ENCODE measurements at regions not wholly inside any gene's neighbourhood (a gene's known extent, or its start where the extent isn't known, plus 50 kb on each side); places are given as distances from the start of the nearest gene placed in this dataset.

- H3K27ac ChIP-seq = no peak overlapping the region
- no peak for TF ChIP-seq EP300 (IDR thresholded peaks at IDR 0.05)
- TF ChIP-seq POLR2A (IDR thresholded peaks at IDR 0.05) = no peak
- TF ChIP-seq, protein P1, sequence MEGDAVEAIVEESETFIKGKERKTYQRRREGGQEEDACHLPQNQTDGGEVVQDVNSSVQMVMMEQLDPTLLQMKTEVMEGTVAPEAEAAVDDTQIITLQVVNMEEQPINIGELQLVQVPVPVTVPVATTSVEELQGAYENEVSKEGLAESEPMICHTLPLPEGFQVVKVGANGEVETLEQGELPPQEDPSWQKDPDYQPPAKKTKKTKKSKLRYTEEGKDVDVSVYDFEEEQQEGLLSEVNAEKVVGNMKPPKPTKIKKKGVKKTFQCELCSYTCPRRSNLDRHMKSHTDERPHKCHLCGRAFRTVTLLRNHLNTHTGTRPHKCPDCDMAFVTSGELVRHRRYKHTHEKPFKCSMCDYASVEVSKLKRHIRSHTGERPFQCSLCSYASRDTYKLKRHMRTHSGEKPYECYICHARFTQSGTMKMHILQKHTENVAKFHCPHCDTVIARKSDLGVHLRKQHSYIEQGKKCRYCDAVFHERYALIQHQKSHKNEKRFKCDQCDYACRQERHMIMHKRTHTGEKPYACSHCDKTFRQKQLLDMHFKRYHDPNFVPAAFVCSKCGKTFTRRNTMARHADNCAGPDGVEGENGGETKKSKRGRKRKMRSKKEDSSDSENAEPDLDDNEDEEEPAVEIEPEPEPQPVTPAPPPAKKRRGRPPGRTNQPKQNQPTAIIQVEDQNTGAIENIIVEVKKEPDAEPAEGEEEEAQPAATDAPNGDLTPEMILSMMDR (IDR thresholded peaks at IDR 0.05) = no peak
- WGBS, 2 donors = 93 to 95% methylated on average over 2 of the region's 2 CpGs
- H3K4me1 ChIP-seq = no peaks in the 10 kb centered on the region
- H3K9me3 ChIP-seq = peaks cover 0 to 2% (median 0%) of the 10 kb centered on the region in 4 donors
- no peak overlapping the region for H3K4me3 ChIP-seq
- H3K36me3 ChIP-seq = no peaks in the 10 kb centered on the region
- no peak for DNase-seq (ENCODE audit: low spot score in 2 of 2)
- H3K27me3 ChIP-seq = no peaks in the 10 kb centered on the region
Observed at GRCh38 chr1:59238993-59239392, 57.9 kb upstream of the FGGY start.

- DNase-seq (ENCODE audit: low spot score in 2 of 2) = no peak
- Histone ChIP-seq H3K36me3 (no peaks in the 10 kb centered on the region), H3K9me3 (peaks cover 0 to 12% (median 0%) of the 10 kb centered on the region in 4 donors), H3K27ac (no peak overlapping the region), H3K27me3 (no peaks in the 10 kb centered on the region), H3K4me1 (no peaks in the 10 kb centered on the region), H3K4me3 (no peak overlapping the region)
- 78 to 85% methylated on average over 2 of the region's 2 CpGs for WGBS, 2 donors
- TF ChIP-seq POLR2A (IDR thresholded peaks at IDR 0.05) = no peak
- TF ChIP-seq, protein P1 (IDR thresholded peaks at IDR 0.05) = no peak
- TF ChIP-seq EP300 (IDR thresholded peaks at IDR 0.05) = no peak
Observed at GRCh38 chr1:59241909-59242308, 55.0 kb upstream of the FGGY start.

- 58 to 62% methylated on average over 2 of the region's 2 CpGs for WGBS, 2 donors
- no peaks in the 10 kb centered on the region for H3K27me3 ChIP-seq
- H3K36me3 ChIP-seq = no peaks in the 10 kb centered on the region
- TF ChIP-seq POLR2A (IDR thresholded peaks at IDR 0.05) (no peak), EP300 (IDR thresholded peaks at IDR 0.05) (no peak)
- TF ChIP-seq, protein P1 (IDR thresholded peaks at IDR 0.05) = no peak
- H3K4me1 ChIP-seq = no peaks in the 10 kb centered on the region
- DNase-seq (ENCODE audit: low spot score in 2 of 2) = no peak
- no peak overlapping the region for H3K27ac ChIP-seq
- H3K9me3 ChIP-seq = peaks cover 0 to 15% (median 0%) of the 10 kb centered on the region in 4 donors
- no peak overlapping the region for H3K4me3 ChIP-seq
Observed at GRCh38 chr1:59242370-59242769, 54.5 kb upstream of the FGGY start.

- no peaks in the 10 kb centered on the region for H3K4me1 ChIP-seq
- DNase-seq (ENCODE audit: low spot score in 2 of 2) = no peak
- no peak overlapping the region for H3K4me3 ChIP-seq
- H3K27me3 ChIP-seq = no peaks in the 10 kb centered on the region
- peaks cover 0 to 15% (median 0%) of the 10 kb centered on the region in 4 donors for H3K9me3 ChIP-seq
- no peaks in the 10 kb centered on the region for H3K36me3 ChIP-seq
- TF ChIP-seq, protein P1 (IDR thresholded peaks at IDR 0.05) = no peak
- TF ChIP-seq POLR2A (IDR thresholded peaks at IDR 0.05) (no peak), EP300 (IDR thresholded peaks at IDR 0.05) (no peak)
- no peak overlapping the region for H3K27ac ChIP-seq
Observed at GRCh38 chr1:59243550-59243949, 53.3 kb upstream of the FGGY start.

DNA sequence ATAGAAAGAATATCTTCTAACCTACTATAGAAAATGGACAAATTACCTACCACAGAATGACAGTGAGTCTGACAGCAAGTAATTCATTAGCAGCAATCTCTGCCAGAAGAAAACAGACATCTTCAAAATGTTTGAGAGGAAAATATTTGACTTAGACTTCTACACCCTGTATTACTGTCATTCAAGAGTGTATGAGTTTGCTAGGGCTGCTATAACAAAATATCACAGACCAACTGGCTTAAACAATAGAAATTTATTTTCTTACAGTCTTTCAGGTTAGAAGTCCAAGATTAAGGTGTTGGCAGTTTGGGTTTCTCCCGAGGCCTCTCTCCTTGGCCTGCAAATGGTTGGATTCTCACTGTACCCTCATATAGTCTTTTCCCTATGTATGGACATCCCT, 52.9 kb upstream of the FGGY start:
- Histone ChIP-seq H3K27me3 (no peaks in the 10 kb centered on the region), H3K36me3 (no peaks in the 10 kb centered on the region), H3K4me1 (no peaks in the 10 kb centered on the region), H3K9me3 (peaks cover 0 to 15% (median 0%) of the 10 kb centered on the region in 4 donors), H3K4me3 (no peak overlapping the region), H3K27ac (no peak overlapping the region)
- DNase-seq (ENCODE audit: low spot score in 2 of 2) = no peak
- WGBS, 2 donors = 93 to 97% methylated on average over 1 of the region's 1 CpG
- TF ChIP-seq, protein P1 (IDR thresholded peaks at IDR 0.05) = no peak
- no peak for TF ChIP-seq EP300 (IDR thresholded peaks at IDR 0.05)
- TF ChIP-seq POLR2A (IDR thresholded peaks at IDR 0.05) = no peak

Measured in tibial nerve (tissue), 4 donors.